ENCODE measurements at regions not wholly inside any gene's neighbourhood (a gene's known extent, or its start where the extent isn't known, plus 50 kb on each side); places are given as distances from the start of the nearest gene placed in this dataset.

- TF ChIP-seq CTCF (conservative IDR thresholded peaks at IDR 0.05 in 1 of 2, IDR thresholded peaks at IDR 0.05 in 1 of 2; ENCODE audit: low read depth in 1 of 2, low read length in 2 of 2) (no peak), EZH2 (IDR thresholded peaks at IDR 0.05; ENCODE audit: low read length, missing control alignments) (no peak)
Measured at GRCh38 chr11:70744396-70745185, 346.3 kb downstream of the CTTN start.
